ENCODE measurements at regions not wholly inside any gene's neighbourhood (a gene's known extent, or its start where the extent isn't known, plus 50 kb on each side); places are given as distances from the start of the nearest gene placed in this dataset.
"Not testable (repeated sequence)": the region's sequence is repeated elsewhere in the genome, so short reads cannot be mapped to it uniquely, and the experiment has no call there.

DNA sequence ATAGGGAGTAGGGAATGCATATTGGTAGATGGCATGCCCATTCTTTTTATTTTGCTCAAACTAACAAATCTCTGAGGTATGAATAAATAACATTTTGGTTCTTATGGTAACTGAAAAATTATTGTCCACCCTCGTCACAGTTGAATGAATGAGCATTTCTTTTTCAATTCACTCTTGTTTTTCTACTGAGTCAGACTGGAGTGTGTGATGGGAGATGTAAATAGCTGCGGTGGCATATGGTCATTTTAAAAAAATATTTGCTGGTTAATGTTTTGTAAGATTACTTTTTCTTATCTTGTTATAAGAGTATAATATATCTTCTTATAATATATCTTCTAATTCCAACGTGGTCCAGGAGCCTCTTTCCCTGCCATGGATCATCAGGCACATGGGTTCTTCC is 586.5 kb downstream of the SLITRK5 start:
- no peak for DNase-seq

DNA sequence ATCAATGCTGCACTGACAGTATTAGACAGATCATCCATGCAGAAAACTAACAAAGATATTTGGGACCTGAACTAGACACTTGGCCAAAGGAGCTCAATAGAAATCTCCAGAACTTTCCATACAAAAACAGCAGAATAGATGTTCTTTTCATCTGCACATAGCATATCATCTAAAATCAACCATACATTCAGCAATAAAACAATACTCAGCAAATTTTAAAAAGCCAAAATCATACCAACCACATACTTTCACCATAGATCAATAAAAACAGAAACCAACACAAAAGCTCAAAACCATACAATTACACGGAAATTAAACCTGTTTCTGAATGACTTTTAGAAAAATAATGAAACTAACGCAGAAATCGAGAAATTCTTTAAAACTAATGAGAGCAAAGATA is 592.6 kb downstream of the SLITRK5 start:
- no peak for DNase-seq

DNA sequence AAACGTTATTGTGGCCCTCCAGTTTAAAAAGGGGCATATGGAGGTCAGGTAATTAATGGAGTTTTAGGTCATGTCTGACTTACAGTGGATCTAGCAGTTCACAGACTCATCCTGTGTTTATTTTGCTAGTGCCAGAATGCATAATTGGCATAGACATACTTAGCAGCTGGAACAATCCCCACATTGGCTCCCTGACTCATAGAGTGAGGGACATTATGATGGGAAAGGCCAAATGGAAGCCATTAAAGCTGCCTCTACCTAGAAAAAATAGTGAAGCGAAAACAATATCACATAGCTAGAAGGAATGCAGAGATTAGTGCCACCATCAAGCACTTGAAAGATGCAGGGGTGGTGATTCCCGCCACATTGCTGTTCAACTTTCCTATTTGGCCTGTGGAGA is 610.7 kb downstream of the SLITRK5 start:
- DNase-seq: no peak

DNA sequence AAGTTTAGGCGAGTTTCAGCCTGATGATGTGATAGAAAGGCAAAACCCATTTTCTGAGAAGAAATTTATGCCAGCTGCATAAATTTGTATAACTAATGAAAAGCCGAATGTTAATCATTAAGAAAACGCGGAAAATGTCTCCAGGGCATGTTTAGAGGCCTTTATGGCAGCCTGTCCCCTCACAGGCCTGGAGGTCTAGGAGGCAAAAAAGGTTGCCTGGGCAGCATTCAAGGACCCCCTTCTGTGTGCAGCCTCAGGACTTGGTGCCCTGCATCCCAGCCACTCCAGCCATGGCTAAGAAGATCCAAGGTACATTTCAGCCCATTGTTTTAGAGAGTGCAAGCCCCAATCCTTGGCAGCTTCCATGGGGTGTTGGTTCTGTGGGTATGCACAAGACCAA is 614.2 kb downstream of the SLITRK5 start:
- DNase-seq: no peak

DNA sequence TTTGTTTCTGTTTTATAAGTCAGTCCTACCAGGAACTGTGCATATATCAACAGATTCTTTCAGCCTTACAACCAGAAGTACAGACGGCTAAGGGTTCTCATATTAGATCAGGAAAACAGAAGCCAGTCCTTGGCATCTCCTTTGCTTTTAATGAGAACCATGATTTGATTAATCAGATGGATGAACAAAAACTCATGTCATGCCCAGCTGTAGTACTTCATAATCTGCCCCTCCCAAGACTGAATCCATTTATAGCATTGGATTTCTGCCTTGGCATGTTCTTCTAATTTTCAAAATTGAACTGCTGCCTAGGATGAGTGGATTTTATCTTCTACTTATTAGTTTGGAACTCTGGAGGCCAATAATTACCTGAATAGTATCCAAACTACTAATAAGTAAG is 617.2 kb downstream of the SLITRK5 start:
- DNase-seq: no peak

DNA sequence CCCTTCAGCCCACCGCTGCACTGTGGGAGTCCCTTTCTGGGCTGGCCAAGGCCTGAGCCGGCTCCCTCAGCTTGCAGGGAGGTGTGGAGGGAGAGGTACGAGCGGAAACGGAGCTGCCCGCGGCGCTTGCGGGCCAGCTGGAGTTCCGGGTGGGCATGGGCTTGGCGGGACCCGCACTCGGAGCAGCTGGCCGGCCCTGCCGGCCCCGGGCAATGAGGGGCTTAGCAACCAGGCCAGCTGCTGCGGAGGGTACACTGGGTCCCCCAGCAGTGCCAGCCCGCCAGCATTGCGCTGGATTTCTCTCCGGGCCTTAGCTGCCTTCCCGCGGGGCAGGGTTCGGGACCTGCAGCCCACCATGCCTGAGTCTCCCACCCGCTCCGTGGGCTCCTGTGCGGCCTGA is 620.6 kb downstream of the SLITRK5 start:
- not testable (repeated sequence) for DNase-seq

DNA sequence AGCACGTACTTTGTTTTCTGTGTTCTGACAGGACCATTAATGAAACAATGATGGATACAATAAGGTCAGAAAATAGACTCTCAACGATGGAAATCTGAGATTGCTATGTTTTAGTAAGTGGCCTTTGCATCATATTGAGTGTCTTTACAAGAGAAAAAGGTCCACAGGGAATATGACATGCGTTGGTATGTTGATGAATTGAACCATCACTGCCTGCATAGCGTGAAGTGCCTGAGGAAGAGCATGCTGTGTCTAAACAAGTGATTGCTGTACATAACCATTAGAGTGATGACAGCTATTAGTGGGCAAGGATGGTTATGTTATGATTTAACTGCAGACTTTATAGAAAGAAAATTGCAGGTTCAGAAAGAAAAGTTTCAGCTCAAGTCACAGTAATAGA is 623.2 kb downstream of the SLITRK5 start:
- no peak for DNase-seq

DNA sequence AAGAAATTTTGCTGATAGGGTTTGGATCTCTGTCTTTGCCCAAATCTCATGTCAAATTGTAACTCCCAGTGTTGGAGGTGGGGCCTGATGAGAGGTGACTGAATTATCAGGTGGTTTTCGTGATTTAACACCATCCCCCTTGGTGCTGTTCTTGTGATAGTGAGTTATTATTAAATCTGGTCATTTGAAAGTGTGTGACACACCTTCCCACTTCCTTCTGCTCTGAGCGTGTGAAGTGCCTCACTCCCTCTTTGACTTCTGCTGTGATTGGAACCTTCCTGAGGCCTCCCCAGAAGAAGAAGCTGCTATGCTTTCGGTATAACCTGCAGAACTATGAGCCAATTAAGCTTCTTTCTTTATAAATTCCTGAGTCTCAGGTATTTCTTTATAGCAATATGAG is 632.0 kb downstream of the SLITRK5 start:
- no peak for DNase-seq

DNA sequence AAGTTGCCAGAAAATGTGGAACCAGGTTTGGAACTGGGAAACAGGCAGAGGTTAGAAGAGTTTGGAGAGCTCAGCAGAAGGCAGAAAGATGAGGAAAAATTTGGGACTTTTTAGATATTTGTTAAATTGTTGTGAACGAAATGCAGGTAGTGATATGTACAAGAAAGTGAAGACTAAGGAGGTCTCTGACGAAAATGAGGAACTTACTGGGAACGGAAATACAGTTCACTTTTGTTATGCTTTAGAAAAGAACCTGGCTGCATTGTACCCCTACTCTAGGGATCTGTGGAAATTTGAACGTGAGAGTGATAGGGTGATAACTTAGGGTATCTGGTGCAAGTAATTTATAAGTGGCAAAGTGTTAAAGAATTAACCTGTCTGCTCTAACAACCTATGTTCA is 632.4 kb downstream of the SLITRK5 start:
- no peak for DNase-seq

DNA sequence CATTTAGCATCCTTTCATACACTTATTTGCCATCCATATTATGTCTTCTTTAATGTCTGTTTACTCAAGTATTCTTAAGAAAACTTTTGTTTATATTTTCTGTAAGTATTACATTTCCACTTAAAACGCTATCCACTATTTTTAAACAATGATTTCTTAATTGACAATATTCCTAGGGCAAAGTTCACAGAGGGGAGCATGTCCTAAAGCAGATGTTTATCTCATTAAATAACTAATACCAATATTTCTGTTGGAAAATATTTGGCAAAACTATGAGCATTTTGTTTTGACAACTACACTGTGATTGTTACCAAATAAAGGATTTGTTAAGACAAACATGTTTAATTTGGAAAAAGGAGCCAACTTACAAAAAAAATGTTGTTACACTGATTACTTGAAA is 643.3 kb downstream of the SLITRK5 start:
- no peak for DNase-seq

DNA sequence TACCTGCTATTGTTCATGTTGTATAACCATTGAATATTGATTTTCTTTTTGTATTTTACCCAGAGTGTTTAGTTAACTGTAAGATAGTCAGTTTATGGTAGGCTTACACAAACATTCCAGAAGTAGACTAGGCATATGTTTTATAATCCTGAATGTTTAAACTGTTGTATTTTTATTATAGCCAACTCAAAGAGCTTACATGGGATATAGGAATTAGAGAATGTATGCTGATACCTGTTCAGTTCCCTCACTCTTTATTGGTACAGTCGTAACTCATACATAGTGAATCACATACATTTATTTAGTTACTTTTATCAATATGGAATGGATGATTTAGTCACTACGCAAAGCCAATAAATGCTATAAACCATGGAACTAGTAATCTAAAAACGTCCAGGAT is 657.9 kb downstream of the SLITRK5 start:
- DNase-seq: no peak

DNA sequence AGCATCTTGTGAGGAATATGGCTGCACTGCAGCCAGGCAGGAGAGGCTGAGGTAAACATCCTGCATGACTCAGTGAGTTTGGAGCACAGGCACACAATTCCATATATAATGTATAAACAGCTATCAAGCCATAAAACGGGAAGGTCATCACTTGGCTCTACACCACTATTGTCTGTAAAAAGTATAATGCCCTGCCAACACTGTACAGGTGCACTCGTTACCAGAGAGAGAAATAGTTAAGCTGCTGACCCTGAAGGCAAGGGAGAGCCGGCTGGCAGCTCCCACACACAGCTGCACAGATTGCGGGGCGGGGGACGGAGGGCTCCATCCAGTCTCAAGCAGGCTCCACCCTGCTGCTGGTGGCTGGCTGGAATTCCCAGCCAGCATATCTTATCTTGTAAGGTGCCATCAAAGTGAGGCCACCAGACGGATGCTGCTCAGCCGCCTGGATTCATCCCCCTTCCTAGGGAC is 668.1 kb downstream of the SLITRK5 start:
- no peak for DNase-seq

DNA sequence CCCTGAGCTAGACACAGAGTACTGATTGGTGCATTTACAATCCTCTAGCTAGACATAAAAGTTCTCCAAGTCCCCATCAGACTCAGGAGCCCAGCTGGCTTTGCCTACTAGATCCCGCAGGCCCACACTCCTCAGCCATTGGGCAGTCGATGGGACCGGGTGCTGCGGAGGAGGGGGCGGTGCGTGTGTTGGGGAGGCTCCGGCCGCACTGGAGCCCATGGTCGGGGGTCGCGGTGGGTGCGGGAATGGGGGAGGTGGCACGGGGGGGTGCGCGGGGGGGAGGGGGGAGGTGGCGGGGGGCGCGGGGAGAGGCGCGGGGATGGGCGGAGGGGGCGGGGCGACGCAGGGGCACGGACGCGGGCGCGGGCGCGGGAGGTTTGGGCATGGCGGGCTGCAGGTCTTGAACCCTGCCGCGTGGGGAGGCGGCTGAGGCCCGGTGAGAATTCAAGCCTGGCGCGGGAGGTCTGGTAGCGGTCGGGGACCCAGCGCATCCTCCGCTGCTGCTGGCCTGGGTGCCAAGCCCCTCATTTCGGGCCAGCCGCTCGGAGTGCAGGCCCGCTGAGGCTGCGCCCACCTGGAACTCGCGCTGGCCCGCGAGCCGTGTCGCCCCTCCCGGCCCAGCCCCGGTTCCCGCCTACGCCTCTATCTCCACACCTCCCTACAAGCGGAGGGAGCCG is 674.1 kb downstream of the SLITRK5 start:
- DNase-seq: no peak

DNA sequence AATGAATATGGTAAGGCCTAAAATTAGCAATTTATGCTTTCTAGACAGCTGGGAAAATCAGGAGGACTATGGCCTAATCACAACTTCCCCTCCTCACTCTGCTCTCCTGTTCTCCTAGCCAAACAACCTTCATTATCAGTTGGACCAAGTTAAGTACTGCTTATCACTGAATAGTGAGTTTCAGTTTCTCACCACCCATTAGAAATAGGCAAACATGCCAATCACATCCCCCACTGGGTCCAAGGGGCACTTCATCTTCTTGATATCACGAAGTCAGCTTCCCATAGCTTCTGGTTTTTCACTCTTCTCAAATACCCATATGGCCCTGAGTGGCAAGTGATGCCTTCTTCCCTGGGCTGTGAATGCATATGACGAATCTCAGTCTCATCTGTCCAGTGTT is 689.6 kb downstream of the SLITRK5 start:
- DNase-seq: no peak

DNA sequence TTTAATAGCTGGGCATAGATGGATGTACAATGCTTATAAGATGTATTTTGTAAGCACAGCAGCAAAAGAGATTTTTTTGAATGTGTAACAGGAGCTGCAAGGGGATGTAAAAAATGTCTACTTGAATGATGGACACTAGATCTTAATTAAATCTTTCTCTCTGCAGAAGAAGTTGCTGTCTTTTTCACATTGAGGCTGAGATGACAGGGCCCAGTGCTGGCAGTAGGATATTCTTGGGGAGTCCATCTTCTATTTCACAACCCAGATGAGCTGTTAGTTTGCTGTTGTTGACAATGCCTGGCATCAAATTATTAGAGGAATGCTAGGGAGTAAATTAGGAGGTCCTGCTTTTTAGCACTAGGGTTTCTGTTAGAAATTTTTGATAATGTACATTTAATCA is 698.7 kb downstream of the SLITRK5 start:
- DNase-seq: no peak

DNA sequence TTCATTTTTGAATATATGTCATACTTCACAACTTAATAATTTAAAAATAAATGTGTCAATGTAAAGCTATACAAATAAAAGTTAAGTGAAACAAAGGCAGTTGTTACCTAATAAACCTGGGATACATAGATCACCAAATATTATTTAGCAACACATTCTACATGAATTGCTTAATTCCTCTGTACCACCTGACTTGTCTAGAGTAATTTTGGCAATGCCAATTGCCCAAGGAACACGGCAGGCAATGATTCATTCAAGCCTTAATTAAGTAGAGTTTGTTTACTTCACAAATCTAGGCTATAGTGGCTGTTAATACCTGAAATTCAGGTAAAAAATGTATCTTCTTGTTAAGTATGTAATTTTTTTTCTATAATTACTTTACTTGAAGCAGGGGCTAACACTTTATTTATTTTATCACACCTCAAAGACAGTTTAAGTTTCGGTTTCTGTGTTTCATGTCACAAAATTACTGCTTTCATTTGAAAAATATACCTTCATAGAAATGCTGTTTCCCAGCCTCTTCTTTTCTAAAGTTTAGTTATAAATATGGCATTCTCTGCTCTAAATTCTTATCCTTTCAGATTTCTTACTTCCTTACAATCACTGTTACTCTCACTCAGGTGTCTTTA is 705.7 kb downstream of the SLITRK5 start:
- no peak for DNase-seq

DNA sequence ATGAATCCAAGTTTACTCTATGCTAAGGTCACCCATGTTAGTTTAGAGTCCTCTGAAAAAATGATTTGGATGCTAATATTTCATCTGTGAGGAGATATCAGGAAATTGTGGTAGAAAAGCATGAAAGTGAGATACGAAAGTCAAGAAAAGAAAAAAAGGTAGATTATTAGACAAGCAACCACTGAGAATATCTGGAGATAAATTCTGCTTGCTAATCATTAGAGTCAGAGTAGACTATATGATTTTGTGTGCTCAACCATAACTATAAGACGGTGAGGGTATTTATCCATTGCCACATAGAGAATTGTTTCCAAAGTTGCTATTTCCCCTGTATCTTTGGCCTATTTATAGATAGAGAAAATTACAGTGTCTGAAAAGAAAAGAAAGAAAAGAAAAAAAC is 706.7 kb downstream of the SLITRK5 start:
- DNase-seq: no peak

DNA sequence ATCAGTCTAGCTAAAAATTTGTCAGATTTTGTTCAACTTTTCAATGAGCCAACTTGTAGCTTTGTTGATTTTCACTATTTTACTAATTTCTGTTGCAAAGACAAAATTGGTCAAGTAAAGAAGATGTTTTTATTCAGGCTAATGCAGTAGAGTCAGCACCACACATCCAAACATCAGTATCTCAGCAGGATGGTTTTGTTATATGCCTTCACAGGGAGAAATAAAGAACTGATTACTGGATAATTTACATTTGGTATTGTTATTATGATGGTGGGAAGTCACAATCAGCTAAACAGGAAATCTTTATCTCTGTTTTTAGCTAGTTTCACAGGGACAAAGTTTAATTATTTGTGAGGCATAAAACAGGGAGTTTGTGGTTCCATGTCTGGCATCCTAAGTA is 713.4 kb downstream of the SLITRK5 start:
- no peak for DNase-seq

DNA sequence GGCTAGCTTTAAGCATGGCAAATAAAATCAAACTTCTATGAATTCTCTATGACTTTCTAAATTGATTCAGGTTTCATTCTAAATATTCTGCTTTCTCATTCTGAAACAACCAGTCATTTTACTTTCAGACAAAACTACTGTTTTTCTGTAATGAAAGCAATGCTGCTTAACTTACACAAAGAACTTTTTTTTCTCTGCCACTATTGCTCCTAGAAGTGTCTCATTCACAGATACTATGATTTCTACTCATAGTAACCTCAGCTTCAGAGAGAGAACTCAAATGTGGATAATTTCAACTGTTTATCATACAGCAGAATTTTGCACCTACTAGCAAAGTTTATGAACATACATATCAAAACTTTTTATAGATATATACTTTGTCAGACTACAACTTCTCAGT is 724.6 kb downstream of the SLITRK5 start:
- DNase-seq: no peak

DNA sequence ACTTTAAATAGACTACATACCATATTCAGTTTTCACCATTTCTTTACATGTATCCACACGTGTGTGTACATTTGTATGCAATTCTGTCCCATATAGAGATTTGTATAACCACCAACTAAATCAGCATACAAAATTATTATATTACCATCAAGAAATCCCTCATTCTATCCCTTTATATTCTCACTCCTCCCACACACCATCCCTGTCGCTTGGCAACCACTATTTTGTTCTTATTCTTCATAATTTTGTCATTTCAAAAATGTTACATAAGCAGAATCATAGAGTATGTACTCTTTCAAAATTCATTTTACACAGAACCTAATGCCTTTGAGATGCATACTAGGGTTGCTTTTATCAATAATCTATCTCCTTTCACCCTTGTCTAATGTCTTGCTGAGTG is 740.5 kb downstream of the SLITRK5 start:
- DNase-seq: no peak

DNA sequence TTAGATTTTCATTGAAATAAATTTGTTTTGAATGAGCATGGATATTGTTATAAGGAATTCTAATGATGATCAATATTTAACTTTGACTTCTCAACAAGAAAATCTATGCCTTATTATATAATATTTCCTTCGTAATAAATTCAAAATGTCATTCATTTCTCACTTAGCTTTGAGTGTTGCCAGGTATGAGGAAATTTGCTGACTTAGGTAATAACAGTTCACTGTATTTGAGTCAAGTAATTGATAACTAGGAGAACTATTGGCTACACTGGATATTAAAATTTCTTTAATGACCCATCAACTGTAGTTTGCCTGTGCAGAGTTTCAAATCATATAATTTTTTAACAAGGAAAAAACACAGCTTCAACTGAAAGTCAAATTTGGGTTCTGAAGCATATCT is 746.6 kb downstream of the SLITRK5 start:
- DNase-seq: no peak

DNA sequence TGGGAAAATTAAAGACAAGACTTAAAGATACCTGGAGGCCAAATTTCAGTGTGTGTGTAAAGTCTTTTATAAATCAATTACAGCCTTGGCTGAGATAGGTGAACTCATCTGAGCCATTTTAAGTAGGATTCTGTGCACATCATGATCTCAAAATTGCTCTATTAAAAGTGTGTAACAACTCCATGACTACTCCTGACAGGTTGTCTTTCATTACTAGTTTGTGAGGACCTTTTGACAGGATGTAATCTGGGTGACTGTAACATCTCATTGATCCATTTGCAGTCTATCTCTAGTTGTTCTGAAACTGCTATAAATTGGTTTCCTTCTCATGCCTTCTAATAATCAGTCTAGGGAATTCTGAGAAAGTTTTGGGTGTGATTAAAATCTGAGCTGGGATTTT is 753.3 kb downstream of the SLITRK5 start:
- DNase-seq: no peak

DNA sequence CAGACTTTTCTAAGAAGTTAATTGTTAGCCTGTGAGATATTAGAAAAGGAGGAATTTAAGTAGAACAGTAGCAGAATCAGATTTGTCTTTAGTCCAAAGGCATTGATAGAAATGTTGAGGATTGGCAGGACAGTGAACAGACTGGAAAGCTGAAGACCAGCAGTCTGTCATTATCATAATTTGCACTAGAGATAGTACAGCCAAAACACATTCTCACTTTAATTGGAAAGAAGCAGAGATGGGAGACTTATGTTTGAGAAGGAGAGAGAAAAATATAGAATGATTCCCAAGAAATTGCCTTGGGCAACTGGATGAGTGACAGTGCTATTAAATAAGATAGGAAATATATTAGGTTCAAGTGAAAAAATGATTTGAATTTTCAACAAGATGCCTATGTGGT is 755.5 kb downstream of the SLITRK5 start:
- no peak for DNase-seq

DNA sequence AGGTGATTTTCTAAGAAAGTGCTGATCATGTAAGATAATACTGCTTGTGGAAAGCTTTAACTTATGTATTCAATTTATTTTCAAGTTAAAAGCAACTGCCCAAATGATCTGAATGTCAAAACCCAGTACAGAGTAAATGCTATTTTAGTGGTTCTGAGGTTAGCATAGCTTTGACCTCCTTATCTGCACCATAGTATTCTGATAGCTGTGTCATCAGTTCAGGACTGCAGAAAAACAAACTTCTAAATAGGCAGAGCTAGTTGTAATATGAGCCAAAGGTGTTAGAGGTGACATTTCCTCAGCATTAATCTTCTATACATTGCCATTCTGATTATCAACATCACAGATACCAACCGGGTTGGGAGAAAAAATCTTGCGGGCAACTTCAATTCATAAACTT is 758.7 kb downstream of the SLITRK5 start:
- no peak for DNase-seq

DNA sequence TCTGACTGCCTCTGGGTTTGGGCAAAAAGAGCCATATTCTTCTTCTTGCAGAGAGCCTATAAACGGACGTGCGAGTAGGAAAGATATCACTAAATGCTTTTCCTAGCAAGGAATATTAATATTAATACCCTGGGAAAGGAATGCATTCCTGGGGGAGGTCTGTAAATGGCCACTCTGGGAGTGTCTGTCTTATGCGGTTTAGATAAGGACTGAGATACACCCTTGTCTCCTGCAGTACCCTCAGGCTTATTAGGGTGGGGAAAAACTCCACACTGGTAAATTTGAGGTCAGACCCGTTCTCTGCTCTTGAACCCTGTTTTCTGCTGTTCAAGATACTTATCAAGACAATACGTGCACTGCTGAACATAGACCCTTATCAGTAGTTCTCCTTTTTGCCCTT is 763.8 kb downstream of the SLITRK5 start:
- DNase-seq: no peak

All from GF-D8 (cell line).